ENCODE measurements at regions not wholly inside any gene's neighbourhood (a gene's known extent, or its start where the extent isn't known, plus 50 kb on each side); places are given as distances from the start of the nearest gene placed in this dataset.

GRCh38 chr5:127210042-127210441 lies 80.6 kb upstream of the MEGF10 start:
- CTCF ChIA-PET = no interaction called here
- POLR2A ChIA-PET (ENCODE audit: unreplicated experiment) = no interaction called here

GRCh38 chr5:127213231-127213630 lies 77.4 kb upstream of the MEGF10 start:
- Histone ChIP-seq H3K4me2 (no peak overlapping the region), H4K20me1 (ENCODE audit: insufficient read depth) (no peaks in the 10 kb centered on the region), H3K27me3 (ENCODE audit: insufficient read depth, low read depth) (no peaks in the 10 kb centered on the region), H3K36me3 (ENCODE audit: low read depth) (no peaks in the 10 kb centered on the region), H2AFZ (no peak overlapping the region), H3K9me2 (ENCODE audit: insufficient read depth) (no peaks in the 10 kb centered on the region), H3K9me3 (ENCODE audit: insufficient read depth, low read depth) (no peaks in the 10 kb centered on the region), H3K79me2 (ENCODE audit: low read depth) (no peaks in the 10 kb centered on the region), H3K4me1 (replicated peaks; ENCODE audit: insufficient read depth) (no peaks in the 10 kb centered on the region), H3K27ac (no peak overlapping the region), H3F3A (ENCODE audit: insufficient read depth, low read depth) (no peaks in the 10 kb centered on the region), H3K4me3 (no peak overlapping the region)
- no peak for DNase-seq
- ChIA-PET POLR2A (ENCODE audit: unreplicated experiment) (no interaction called here), CTCF (no interaction called here)
- TF ChIP-seq CTCF (conservative IDR thresholded peaks at IDR 0.05) (no peak), EZH2 (IDR thresholded peaks at IDR 0.05; ENCODE audit: low read depth) (no peak)
- intact Hi-C loops (cut with micrococcal nuclease; ENCODE audit: unreplicated experiment) = no loop called here
- BruUV-seq (replicated peaks) = no TSS peak

More at GRCh38 chr5:127210042-127210441, 80.6 kb upstream of the MEGF10 start:
- Histone ChIP-seq H3K4me3 (no peak overlapping the region), H4K20me1 (ENCODE audit: insufficient read depth) (no peaks in the 10 kb centered on the region), H3K36me3 (ENCODE audit: low read depth) (no peaks in the 10 kb centered on the region), H3K9me3 (ENCODE audit: insufficient read depth, low read depth) (no peaks in the 10 kb centered on the region), H3K9me2 (ENCODE audit: insufficient read depth) (no peaks in the 10 kb centered on the region), H3K27ac (no peak overlapping the region), H2AFZ (no peak overlapping the region), H3K4me1 (replicated peaks; ENCODE audit: insufficient read depth) (peaks cover 19% of the 10 kb centered on the region), H3K79me2 (ENCODE audit: low read depth) (no peaks in the 10 kb centered on the region), H3K4me2 (no peak overlapping the region), H3K27me3 (ENCODE audit: insufficient read depth, low read depth) (no peaks in the 10 kb centered on the region), H3F3A (ENCODE audit: insufficient read depth, low read depth) (peaks cover 19% of the 10 kb centered on the region; the same call in 1 of the 2 replicates)
- no peak for DNase-seq
- BruUV-seq (replicated peaks) = no TSS peak
- TF ChIP-seq CTCF (conservative IDR thresholded peaks at IDR 0.05) = no peak
- TF ChIP-seq EZH2 (IDR thresholded peaks at IDR 0.05; ENCODE audit: low read depth) = no peak
- intact Hi-C loops (cut with micrococcal nuclease; ENCODE audit: unreplicated experiment) = no loop called here

- H3K9me3 ChIP-seq (ENCODE audit: insufficient read depth, low read depth) = no peaks in the 10 kb centered on the region
- DNase-seq = no peak
- ChIA-PET CTCF (no interaction called here), POLR2A (ENCODE audit: unreplicated experiment) (no interaction called here)
- no TSS peak for BruUV-seq (replicated peaks)
- H3K9me2 ChIP-seq (ENCODE audit: insufficient read depth) = no peaks in the 10 kb centered on the region
- no peak overlapping the region for H2AFZ ChIP-seq
- H3K27me3 ChIP-seq (ENCODE audit: insufficient read depth, low read depth) = no peaks in the 10 kb centered on the region
- no peaks in the 10 kb centered on the region for H3K36me3 ChIP-seq (ENCODE audit: low read depth)
- TF ChIP-seq EZH2 (IDR thresholded peaks at IDR 0.05; ENCODE audit: low read depth) (no peak), CTCF (conservative IDR thresholded peaks at IDR 0.05) (no peak)
- H3F3A ChIP-seq (ENCODE audit: insufficient read depth, low read depth) = no peaks in the 10 kb centered on the region
- H3K4me2 ChIP-seq = no peak overlapping the region
- no peaks in the 10 kb centered on the region for H4K20me1 ChIP-seq (ENCODE audit: insufficient read depth)
- no peak overlapping the region for H3K27ac ChIP-seq
- H3K4me1 ChIP-seq (replicated peaks; ENCODE audit: insufficient read depth) = no peaks in the 10 kb centered on the region
- H3K79me2 ChIP-seq (ENCODE audit: low read depth) = no peaks in the 10 kb centered on the region
- no peak overlapping the region for H3K4me3 ChIP-seq
- intact Hi-C loops (cut with micrococcal nuclease; ENCODE audit: unreplicated experiment) = no loop called here
Measured at GRCh38 chr5:127216143-127216542, 74.5 kb upstream of the MEGF10 start.

All from PC-9 (cell line).